ENCODE measurements at regions not wholly inside any gene's neighbourhood (a gene's known extent, or its start where the extent isn't known, plus 50 kb on each side); places are given as distances from the start of the nearest gene placed in this dataset.

GRCh38 chr6:8276148-8276547 lies 159.2 kb downstream of the SLC35B3 start:
- DNase-seq (no peak), ATAC-seq (no peak)

GRCh38 chr6:8275667-8276066 lies 159.7 kb downstream of the SLC35B3 start:
- DNase-seq: no peak
- no peak for ATAC-seq

DNA sequence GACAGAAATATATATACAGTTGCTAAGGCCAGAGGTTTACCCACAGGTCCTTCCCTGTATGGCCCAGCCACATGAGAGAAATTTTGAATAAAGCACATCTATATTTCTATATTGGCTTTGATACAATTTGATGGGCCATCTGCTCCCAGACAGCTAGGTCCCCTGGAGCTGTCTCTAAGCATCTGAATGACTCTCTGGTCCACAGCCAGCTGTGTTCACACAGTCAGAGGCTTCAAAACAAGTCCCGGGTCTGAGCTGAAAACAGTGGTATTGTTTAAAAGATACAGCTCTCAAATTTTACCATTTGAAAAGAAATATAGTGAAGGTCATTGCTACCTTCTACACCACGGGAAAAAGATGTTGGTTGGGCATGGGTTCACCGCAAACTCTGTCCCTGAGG lies 161.1 kb downstream of the SLC35B3 start:
- DNase-seq (no peak), ATAC-seq (no peak)

DNA sequence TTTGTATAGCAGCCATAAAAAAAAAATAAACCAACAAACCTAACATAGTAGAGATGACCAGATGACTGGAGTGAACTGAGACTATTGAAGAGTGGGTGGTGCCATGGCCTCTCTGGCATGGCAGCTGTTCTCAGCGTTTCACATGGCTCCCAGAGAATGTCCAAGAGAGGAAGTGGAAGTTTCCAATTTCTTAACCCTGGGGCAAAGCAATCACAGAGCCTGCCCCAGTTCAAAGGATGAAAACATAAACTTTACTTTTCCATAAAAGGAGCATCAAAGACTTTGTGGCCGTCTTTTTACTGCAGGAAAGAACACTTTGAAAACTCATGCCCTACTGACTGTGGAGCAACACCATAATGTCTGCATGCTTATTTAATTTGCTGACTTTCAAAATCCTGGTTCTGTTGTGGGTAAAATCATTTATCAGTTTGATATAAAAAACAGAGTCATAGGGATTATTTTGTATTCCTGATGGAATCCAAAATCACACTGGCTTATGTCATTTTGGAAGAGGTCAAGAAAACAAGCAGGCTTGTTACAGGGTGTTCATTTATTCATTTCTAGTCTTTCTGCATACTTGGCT lies 165.4 kb downstream of the SLC35B3 start:
- ATAC-seq: no peak

DNA sequence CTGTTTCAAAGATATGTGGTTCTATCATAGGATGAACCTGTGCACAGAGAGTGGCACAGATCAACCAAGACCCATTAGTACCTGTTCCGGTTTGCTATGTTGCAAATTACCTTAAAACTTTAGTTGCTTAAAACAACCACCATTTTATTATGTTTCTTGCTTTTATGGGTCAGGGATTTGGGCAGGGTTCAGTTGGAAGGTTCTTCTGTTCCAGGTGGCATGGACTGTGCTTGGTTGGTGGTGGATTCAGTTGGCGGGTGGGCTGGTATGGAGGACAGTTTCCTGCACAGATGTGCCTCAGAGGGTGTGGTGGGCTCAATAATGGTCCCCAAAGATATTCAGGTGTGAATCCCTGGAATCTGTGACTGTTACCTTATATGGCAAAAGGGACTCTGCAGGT lies 166.3 kb downstream of the SLC35B3 start:
- no peak for ATAC-seq

More for the DNA sequence above, 165.4 kb downstream of the SLC35B3 start:
- no peak for DNase-seq

GRCh38 chr6:8268606-8269005 lies 166.3 kb upstream of the EEF1E1 start:
- ATAC-seq: no peak
- DNase-seq: no peak

More for the DNA sequence above, 166.3 kb downstream of the SLC35B3 start:
- DNase-seq: no peak

DNA sequence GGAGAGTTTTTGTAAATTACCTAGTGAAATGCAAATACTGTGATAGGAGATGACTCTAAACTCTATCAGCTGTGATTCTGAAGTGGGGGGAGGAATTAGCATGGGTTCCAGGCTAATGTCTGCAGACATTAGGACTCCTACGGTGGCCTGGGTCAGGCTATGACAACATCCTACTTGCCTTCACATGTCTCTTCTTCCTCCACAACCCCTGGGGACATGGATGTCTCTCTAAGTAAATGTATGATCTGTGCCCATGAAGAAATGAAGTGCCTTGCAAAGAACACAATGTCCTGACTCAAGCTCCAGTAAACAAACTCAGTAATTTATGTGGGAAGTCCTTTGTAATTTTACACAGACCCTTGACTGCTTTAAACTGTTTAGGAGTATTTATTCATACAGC lies 165.8 kb upstream of the EEF1E1 start:
- no peak for ATAC-seq
- DNase-seq: no peak

DNA sequence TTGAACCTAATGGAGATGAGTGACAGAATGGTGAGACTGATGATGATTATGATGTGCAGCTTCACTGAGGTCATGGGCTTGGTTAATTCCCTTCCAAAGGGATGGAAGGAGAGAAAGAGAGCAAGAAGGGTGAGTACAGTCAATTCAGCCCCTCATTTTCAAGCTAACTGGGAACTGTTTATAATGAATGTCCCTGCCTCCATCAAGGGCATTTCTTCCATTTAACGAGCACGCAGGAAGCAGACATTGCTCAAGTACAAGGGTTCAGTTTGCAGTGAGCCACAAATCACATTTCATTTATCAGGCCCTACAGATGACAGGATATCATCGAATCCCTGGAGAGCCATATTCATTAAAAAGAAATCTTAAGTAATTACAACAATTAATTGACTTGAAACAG lies 158.3 kb upstream of the EEF1E1 start:
- ATAC-seq: no peak
- DNase-seq: no peak

- DNase-seq (no peak), ATAC-seq (no peak)
Measured at GRCh38 chr6:8246403-8246802, 144.1 kb upstream of the EEF1E1 start.

DNA sequence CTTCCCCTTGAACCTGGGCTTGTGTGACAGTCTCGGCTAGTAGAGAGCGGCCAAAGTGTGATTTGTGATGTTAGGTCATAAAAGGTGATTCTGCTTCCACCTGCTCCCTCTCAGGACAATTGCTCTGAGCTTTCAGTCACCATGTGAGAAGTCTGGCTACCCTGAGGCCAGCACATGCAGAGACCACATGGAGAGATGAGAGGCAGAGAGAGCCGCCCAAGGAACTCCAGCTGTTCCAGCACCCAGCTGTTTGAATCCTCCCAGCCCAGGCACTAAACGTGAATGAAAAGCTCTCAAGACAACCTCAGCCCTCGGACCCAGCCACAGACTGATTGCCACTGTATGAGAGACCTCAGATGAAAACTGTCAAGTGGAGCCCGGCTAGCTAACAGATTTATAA lies 143.4 kb upstream of the EEF1E1 start:
- no peak for ATAC-seq
- no peak for DNase-seq

DNA sequence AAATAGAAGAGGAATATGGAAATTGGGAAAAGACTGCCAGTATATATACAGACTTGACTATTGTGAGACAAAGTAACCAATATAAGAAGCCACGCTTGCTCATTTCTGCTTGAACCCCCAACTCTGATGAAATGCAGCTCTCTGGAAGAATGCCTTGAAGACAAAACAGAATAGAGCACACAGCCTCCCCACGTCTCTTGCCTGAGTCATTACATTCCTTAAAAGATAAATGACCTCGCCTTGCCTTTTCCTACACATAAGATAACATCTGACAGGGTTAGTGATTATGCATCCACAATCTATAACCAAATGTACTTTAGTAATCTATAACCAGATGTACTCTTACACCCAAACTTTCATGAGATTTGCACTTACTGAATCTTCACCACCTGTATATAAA lies 141.1 kb upstream of the EEF1E1 start:
- DNase-seq (no peak), ATAC-seq (no peak)

DNA sequence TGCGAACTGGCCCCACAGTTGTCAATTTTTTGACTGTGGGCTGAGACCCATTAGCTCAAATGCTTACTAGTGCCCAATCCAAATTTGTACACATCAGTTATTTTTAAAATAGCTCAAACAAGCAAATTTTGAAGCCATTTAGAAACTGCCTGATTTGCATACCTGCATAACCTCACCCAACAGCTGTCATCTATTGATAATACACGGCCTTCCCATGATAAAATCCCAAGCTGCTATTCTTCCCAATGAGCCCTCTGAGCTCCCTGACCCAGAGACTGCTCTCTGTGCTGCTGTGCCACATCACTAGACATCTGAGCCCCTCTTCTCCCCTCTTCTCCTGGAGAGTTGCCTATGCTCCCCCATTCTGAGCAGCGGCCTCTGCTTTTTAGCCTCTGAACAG lies 140.5 kb upstream of the EEF1E1 start:
- ATAC-seq (no peak), DNase-seq (no peak)

DNA sequence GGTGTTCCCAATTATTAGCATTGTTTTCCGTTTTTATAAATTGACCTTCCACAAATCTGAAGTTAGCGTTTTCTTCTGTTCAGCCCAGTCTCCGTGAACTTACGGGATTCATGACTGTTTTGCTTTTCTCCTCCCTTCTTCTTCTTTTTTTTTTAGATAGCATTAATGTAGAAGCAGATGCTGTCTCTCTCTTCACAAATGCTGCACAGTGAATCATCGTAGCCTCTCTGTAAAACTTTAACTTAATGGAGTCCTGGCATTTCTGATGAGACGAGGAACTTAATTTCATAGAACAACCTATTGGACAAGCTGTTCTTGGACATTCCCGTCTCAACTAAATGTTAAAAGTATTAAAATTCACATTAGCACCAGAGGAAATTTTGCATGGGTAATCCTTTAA lies 138.0 kb upstream of the EEF1E1 start:
- no peak for DNase-seq
- ATAC-seq: no peak

DNA sequence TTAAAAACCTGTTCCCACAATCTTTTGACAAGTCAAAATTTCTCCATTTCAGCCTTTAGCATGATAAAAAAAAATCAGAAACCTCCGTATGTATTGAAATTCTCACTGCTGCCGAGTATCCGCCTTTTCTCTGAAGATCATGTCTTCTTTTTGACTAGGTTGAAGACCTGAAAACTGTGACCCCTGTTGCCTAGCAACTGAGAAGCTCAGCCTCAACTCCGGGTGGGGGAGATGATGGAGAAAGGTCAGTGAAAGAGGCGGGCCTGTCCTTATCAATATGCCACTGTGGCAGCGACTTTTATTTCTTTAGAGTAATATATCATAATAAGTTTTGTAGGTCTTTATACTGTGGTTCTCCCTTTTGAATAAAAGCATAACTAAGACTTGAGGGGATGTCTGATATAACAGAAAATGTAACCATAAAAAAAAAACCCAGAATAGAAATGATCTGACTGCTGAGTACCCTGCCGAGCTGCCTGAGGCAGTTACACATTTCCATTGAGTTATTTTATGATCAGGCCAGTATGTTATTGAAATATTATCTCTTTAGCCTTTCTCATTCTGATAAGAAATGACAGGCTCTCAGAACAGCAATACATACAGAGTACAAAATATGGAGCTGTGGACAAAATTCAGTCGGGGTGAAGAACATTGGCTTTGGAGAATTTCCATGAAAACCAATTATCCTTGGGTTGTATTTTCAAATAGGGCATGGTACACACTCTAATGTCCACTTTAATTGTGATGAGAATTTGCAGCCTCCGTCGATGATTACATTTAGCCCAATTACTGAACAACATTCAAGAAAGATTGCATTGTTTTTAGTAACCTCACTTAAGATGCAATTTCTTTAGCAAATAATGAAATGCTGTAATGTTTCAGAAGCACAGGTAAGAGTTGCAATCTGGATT lies 136.7 kb upstream of the EEF1E1 start:
- no peak for DNase-seq

DNA sequence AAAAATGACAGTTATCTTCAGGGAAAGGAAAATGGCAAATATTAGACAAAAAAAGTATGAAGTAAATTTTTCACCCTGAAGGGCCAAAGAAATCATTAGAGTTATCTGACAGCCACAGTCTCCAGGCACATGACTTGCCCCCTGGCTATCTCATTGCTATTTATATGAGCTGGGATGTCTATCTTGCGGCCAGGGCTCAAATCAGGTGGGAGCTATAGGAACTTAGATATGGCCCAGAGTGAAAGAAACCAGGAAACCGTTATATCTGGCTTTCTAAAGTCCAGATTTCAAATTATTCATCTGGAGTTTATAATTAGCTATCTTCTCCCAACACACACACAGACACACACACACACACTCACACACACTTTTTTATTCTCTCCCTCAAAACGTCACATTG lies 135.3 kb upstream of the EEF1E1 start:
- ATAC-seq: no peak

More for the DNA sequence above, 136.7 kb upstream of the EEF1E1 start:
- ATAC-seq: no peak

GRCh38 chr6:8236956-8237355 lies 134.6 kb upstream of the EEF1E1 start:
- no peak for DNase-seq
- ATAC-seq: no peak

More for the DNA sequence above, 135.3 kb upstream of the EEF1E1 start:
- DNase-seq: no peak

DNA sequence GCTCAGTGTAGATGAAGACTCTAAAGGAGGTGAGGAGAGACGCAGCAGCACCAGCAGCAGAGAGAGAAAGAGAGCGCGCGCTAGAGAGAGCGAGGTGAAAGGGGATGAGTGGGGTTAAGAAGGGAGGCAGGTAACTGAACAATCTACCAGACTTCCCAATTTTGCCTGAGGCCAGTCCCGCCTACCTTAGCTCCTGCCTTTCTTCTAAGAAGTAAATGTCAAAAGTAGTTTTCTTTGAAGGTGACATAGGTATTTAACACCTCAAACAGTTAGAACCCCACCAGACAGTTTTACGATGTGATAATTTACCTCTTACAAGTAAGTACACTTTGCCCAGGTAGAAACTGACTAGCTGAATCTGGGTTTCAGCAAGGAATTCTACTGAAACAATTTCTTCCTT lies 132.0 kb upstream of the EEF1E1 start:
- no peak for ATAC-seq
- no peak for DNase-seq

DNA sequence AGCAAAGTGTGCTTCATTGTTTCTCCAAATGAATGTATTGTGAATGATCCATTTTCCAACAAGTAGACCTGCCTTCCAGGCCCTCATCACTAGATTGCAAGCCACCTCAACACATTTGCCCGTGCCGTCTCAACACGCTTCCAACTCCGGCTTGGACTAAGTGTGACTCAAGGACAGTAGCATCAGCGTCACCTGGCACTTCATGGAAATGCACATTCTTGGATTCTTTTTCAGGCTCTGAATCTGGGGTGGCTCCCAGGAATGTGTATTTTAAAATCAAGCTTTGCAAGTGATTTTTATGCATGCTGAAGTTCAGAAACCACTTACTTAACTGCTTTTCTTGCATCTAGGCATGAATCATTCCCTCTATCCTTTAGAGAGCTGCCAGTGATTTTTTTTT lies 129.6 kb upstream of the EEF1E1 start:
- ATAC-seq: no peak
- DNase-seq: no peak

GRCh38 chr6:8229915-8230756 lies 127.8 kb upstream of the EEF1E1 start:
- DNase-seq: no peak
- ATAC-seq: no peak

DNA sequence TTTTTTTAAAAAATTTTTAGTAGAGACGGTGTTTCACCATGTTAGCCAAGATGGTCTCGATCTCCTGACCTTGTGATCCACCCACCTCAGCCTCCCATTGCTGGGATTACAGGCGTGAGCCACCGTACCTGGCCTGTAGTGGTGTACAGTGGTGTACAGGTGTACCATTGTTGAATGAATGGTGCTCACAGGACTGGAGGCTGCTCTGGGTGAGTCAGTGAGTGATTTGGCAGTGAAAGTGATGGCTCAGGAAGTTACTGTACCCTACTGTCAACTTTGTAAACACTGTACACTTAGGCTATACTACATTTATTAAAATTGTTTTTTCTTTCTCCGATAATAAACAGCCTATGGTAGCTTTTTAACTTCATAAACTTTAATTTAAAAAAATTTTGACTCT lies 122.8 kb upstream of the EEF1E1 start:
- no peak for DNase-seq
- no peak for ATAC-seq

GRCh38 chr6:8223678-8224077 lies 121.3 kb upstream of the EEF1E1 start:
- ATAC-seq: no peak
- no peak for DNase-seq

DNA sequence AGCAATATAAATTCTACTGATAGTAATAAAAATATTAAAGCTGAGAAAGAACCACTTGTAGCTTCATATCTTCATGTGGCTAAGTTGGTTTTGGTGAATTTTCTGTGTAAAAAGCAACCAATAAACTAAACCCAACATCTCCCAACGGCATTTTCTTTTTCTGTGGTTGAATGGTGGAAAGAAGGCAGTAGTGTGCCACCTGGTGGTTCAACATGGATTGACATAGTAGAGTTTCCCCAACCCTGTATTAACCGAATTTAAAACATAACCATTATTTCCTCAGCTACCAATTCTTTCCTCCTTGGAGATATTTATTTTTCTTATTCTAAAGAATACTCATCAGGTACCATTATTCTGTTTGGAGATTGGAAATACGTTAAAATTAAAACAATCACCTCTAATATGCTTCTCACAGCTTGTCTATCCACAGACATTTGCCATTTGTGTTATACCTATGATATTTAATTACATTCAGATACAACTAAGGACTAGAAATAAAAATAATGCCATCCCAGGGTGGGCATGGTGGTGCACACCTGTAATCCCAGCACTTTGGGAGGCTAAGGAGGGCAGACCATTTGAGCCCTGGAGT lies 117.1 kb upstream of the EEF1E1 start:
- no peak for ATAC-seq
- DNase-seq: peak; percentile 30

- DNase-seq: no peak
- no peak for ATAC-seq
Measured at GRCh38 chr6:8218861-8219260, 116.5 kb upstream of the EEF1E1 start.

All from stimulated activated naive CD8-positive, alpha-beta T cell treated with anti-CD3 and anti-CD28 coated beads, Interleukin-15, Interleukin-2, amounts not matched to agents 100 U/mL and 50 U/mL, for 24 hours (primary cell).